H9 (cell line): ENCODE measurements at regions not wholly inside any gene's neighbourhood (a gene's known extent, or its start where the extent isn't known, plus 50 kb on each side); places are given as distances from the start of the nearest gene placed in this dataset.

Experiments
- DNase-seq: peaks from one replicate; pipeline ENCODE4 v3.0.0-alpha.2; 2017
- H2AFZ ChIP-seq: one replicate; pipeline ENCODE4 v1.6.1; 2013; ENCODE audit warnings: mild to moderate bottlenecking, low read length, control low read depth, moderate library complexity
- H2AK5ac ChIP-seq: 2 replicates; pipeline ENCODE4 v1.6.1; 2013; ENCODE audit warnings: low read length, control low read depth, mixed read lengths; ENCODE audit not compliant: insufficient read length
- H2BK120ac ChIP-seq: one replicate; pipeline ENCODE4 v1.6.1; 2013; ENCODE audit warnings: low read depth, mild to moderate bottlenecking, low read length, control low read depth, inconsistent platforms; ENCODE audit not compliant: poor library complexity, severe bottlenecking
- H2BK12ac ChIP-seq: 2 replicates; pipeline ENCODE4 v1.6.1; 2013; ENCODE audit warnings: low read length, control low read depth, mixed read lengths, low read depth; ENCODE audit not compliant: insufficient read length
- H2BK15ac ChIP-seq: 2 replicates; pipeline ENCODE4 v1.6.1; 2013; ENCODE audit warnings: low read depth, low read length, control low read depth
- H2BK20ac ChIP-seq: one replicate; pipeline ENCODE4 v1.6.1; 2013; ENCODE audit warnings: low read depth, mild to moderate bottlenecking, low read length, control low read depth, inconsistent platforms; ENCODE audit not compliant: poor library complexity, severe bottlenecking
- H2BK5ac ChIP-seq: 2 replicates; pipeline ENCODE4 v1.6.1; 2013; ENCODE audit warnings: low read length, control low read depth, mixed read lengths; ENCODE audit not compliant: insufficient read length
- H3K14ac ChIP-seq: 2 replicates; pipeline ENCODE4 v1.6.1; 2013; ENCODE audit warnings: low read length, control low read depth; ENCODE audit not compliant: insufficient read depth
- H3K18ac ChIP-seq: 2 replicates; pipeline ENCODE4 v1.6.1; 2013; ENCODE audit warnings: low read depth, mild to moderate bottlenecking, mixed read lengths, low read length, control low read depth; ENCODE audit not compliant: insufficient read length
- H3K23ac ChIP-seq: 2 replicates; pipeline ENCODE4 v1.6.1; 2013; ENCODE audit warnings: low read length, control low read depth, mixed read lengths, low read depth; ENCODE audit not compliant: insufficient read length
- H3K23me2 ChIP-seq: 2 replicates; pipeline ENCODE4 v1.6.1; 2013; ENCODE audit warnings: low read depth, mild to moderate bottlenecking, mixed read lengths, low read length, control low read depth; ENCODE audit not compliant: insufficient read length, poor library complexity, severe bottlenecking
- H3K27ac ChIP-seq: 2 replicates; pipeline ENCODE4 v1.5.1; 2013; ENCODE audit warnings: low read length, control low read depth, mixed read lengths, low read depth; ENCODE audit not compliant: insufficient read length
- H3K27me3 ChIP-seq: 2 replicates; pipeline ENCODE4 v1.6.1; 2013; ENCODE audit warnings: low read length, control low read depth, inconsistent platforms; ENCODE audit not compliant: insufficient read depth
- H3K4ac ChIP-seq: 2 replicates; pipeline ENCODE4 v1.6.1; 2013; ENCODE audit warnings: low read depth, mild to moderate bottlenecking, control low read depth, inconsistent platforms, low read length, moderate library complexity
- H3K4me1 ChIP-seq: 2 replicates; pipeline ENCODE4 v1.6.1; 2013; ENCODE audit warnings: low read length, control low read depth, inconsistent platforms; ENCODE audit not compliant: insufficient read depth
- H3K4me2 ChIP-seq: 2 replicates; pipeline ENCODE4 v1.6.1; 2013; ENCODE audit warnings: low read length, control low read depth, mixed read lengths; ENCODE audit not compliant: insufficient read length, insufficient read depth
- H3K56ac ChIP-seq: 2 replicates; pipeline ENCODE4 v1.6.1; 2013; ENCODE audit warnings: low read depth, mild to moderate bottlenecking, mixed read lengths, low read length, control low read depth; ENCODE audit not compliant: insufficient read length
- H3K79me1 ChIP-seq: 2 replicates; pipeline ENCODE4 v1.6.1; 2013; ENCODE audit warnings: low read depth, mild to moderate bottlenecking, moderate library complexity, low read length, control low read depth, inconsistent platforms; ENCODE audit not compliant: insufficient read depth, poor library complexity, severe bottlenecking
- H3K79me2 ChIP-seq: 2 replicates; pipeline ENCODE4 v1.6.1; 2013; ENCODE audit warnings: low read length, control low read depth, inconsistent platforms; ENCODE audit not compliant: insufficient read depth
- H3K9ac ChIP-seq: 2 replicates; pipeline ENCODE4 v1.6.1; 2013; ENCODE audit warnings: low read length, control low read depth, mixed read lengths; ENCODE audit not compliant: insufficient read length; ENCODE audit errors: extremely low read depth
- H3K9me3 ChIP-seq: one replicate; pipeline ENCODE4 v1.6.1; 2013; ENCODE audit warnings: low read depth, low read length, inconsistent platforms; ENCODE audit not compliant: control insufficient read depth
- H3T11ph ChIP-seq: one replicate; pipeline ENCODE4 v1.6.1; 2013; ENCODE audit warnings: mild to moderate bottlenecking, low read length, control low read depth, inconsistent platforms
- H4K20me1 ChIP-seq: one replicate; pipeline ENCODE4 v1.6.1; 2013; ENCODE audit not compliant: control insufficient read depth, insufficient read length, insufficient read depth
- H4K5ac ChIP-seq: 2 replicates; pipeline ENCODE4 v1.6.1; 2013; ENCODE audit warnings: low read depth, mild to moderate bottlenecking, mixed read lengths, low read length, control low read depth; ENCODE audit not compliant: insufficient read length
- H4K8ac ChIP-seq: replicated peaks from 2 replicates; pipeline ENCODE4 v1.6.1; 2013; ENCODE audit warnings: low read length, control low read depth, mixed read lengths, low read depth; ENCODE audit not compliant: insufficient read length
- H4K91ac ChIP-seq: 2 replicates; pipeline ENCODE4 v1.6.1; 2013; ENCODE audit warnings: low read depth, mild to moderate bottlenecking, moderate library complexity, mixed read lengths, low read length, control low read depth; ENCODE audit not compliant: insufficient read length
- H3K27ac Mint-ChIP-seq, 3 experiments: 2 replicates in 2 of 3; 3 replicates in 1 of 3; pipeline ENCODE4 v1.8.0; 2020 to 2021; ENCODE audit warnings: mixed read lengths in 3 of 3, mild to moderate bottlenecking in 1 of 3, moderate library complexity in 1 of 3
- H3K27me3 Mint-ChIP-seq: 2 replicates; pipeline ENCODE4 v1.8.0; 2021; ENCODE audit warnings: low read depth, mild to moderate bottlenecking, moderate library complexity, mixed read lengths
- H3K36me3 Mint-ChIP-seq, 3 experiments: 2 replicates in 2 of 3; 3 replicates in 1 of 3; pipeline ENCODE4 v1.8.0; 2020 to 2021; ENCODE audit warnings: low read depth in 3 of 3, mixed read lengths in 3 of 3; ENCODE audit not compliant: insufficient read depth in 1 of 3
- H3K4me1 Mint-ChIP-seq, 2 experiments: 2 replicates each; pipeline ENCODE4 v1.8.0; 2020; ENCODE audit warnings: mixed read lengths in 2 of 2
- H3K4me3 Mint-ChIP-seq, 2 experiments: 2 replicates in 1 of 2; 3 replicates in 1 of 2; pipeline ENCODE4 v1.8.0; 2020 to 2021; ENCODE audit warnings: mild to moderate bottlenecking in 2 of 2, mixed read lengths in 2 of 2, moderate library complexity in 1 of 2
- H3K9me3 Mint-ChIP-seq, 2 experiments: 2 replicates in 1 of 2; 3 replicates in 1 of 2; pipeline ENCODE4 v1.8.0; 2020; ENCODE audit warnings: mild to moderate bottlenecking in 2 of 2, mixed read lengths in 2 of 2, moderate library complexity in 1 of 2
- CTCF ChIP-seq: fragments of 200-600 bp; sonication (generic); conservative IDR thresholded peaks from 3 replicates; pipeline ENCODE4 v1.8.0; 2021; ENCODE audit warnings: antibody characterized with exemption, mild to moderate bottlenecking
- WGBS: extraction: QIAGEN DNeasy Blood & Tissue Kit; methylation state at CpG from one replicate; pipeline ENCODE4 v1.1.7; 2013; ENCODE audit warnings: missing lambda C conversion rate, low lambda C conversion rate, mixed read lengths; ENCODE audit not compliant: insufficient read length; ENCODE audit errors: extremely low coverage; 5-methylcytosine and 5-hydroxymethylcytosine counted together

GRCh38 chr7:153912211-153912610, 140.0 kb upstream of the DPP6 start:
- H4K8ac ChIP-seq = no peak overlapping the region
- H3K14ac ChIP-seq = no peak overlapping the region
- no peak overlapping the region for H2BK120ac ChIP-seq
- H4K20me1 ChIP-seq = no peaks in the 10 kb centered on the region
- no peak overlapping the region for H3K23ac ChIP-seq
- no peak overlapping the region for H4K5ac ChIP-seq
- H2BK12ac ChIP-seq = no peak overlapping the region
- H2BK20ac ChIP-seq = no peak overlapping the region
- Mint-ChIP-seq H3K9me3 (peaks cover 62 to 87% of the 10 kb centered on the region in 2 experiments), H3K27ac (no peak overlapping the region), H3K27me3 (no peaks in the 10 kb centered on the region; the same call in 1 of the 2 replicates), H3K36me3 (peaks cover 0 to 22% (median 4%) of the 10 kb centered on the region in 3 experiments; a peak in 4 of 7 replicates), H3K4me1 (0 out of 4 replicates have a peak, but pooled peaks cover 0 to 3% of the 10 kb centered on the region in 2 experiments), H3K4me3 (no peak overlapping the region)
- H2AFZ ChIP-seq = no peak overlapping the region
- no peak overlapping the region for H3T11ph ChIP-seq
- H3K56ac ChIP-seq = no peak overlapping the region
- no peak overlapping the region for H2BK5ac ChIP-seq
- no peak overlapping the region for H3K4ac ChIP-seq
- WGBS = no CpG with 5 or more reads among the region's 4 CpGs
- H2AK5ac ChIP-seq = no peak overlapping the region
- DNase-seq = no peak
- H3K79me1 ChIP-seq = no peaks in the 10 kb centered on the region
- H3K27me3 ChIP-seq = no peaks in the 10 kb centered on the region
- no peak overlapping the region for H3K4me2 ChIP-seq
- H2BK15ac ChIP-seq = no peak overlapping the region
- H3K9me3 ChIP-seq = no peaks in the 10 kb centered on the region
- H3K18ac ChIP-seq = no peak overlapping the region
- no peaks in the 10 kb centered on the region; the same call in 1 of the 2 replicates for H3K4me1 ChIP-seq
- no peak overlapping the region for H4K91ac ChIP-seq
- H3K27ac ChIP-seq = no peak overlapping the region
- no peak for TF ChIP-seq CTCF
- no peak overlapping the region for H3K9ac ChIP-seq
- no peaks in the 10 kb centered on the region for H3K23me2 ChIP-seq
- H3K79me2 ChIP-seq = no peaks in the 10 kb centered on the region
